Daoy (cell line): ENCODE measurements at regions not wholly inside any gene's neighbourhood (a gene's known extent, or its start where the extent isn't known, plus 50 kb on each side); places are given as distances from the start of the nearest gene placed in this dataset.
"Not testable (repeated sequence)": the region's sequence is repeated elsewhere in the genome, so short reads cannot be mapped to it uniquely, and the experiment has no call there.

Source experiments
- DNase-seq: peaks from one replicate; pipeline ENCODE4 v3.0.0-alpha.2; 2015; ENCODE audit warnings: low read depth

GRCh38 chr16:65574326-65574966, 452.6 kb upstream of the CDH11 start:
- DNase-seq: no peak

DNA sequence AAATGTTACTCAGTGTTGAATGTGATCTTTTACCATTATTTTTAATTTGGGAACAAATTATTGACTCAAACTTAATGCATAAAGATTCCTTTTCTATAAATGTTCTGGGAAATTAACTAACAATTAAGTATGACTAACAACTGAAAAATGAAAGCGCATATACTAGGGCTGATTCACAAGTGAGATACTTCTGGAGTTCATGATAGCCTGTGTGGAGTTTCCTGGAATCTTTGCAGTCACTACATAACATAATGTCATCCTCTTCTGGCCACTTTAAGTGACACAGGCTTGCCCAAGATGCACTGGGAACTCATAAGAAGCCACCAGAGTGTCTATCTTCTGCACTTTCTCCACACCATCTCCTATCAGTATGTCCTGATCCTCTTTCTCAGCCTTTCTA, 450.3 kb upstream of the CDH11 start:
- DNase-seq: peak; percentile 60

DNA sequence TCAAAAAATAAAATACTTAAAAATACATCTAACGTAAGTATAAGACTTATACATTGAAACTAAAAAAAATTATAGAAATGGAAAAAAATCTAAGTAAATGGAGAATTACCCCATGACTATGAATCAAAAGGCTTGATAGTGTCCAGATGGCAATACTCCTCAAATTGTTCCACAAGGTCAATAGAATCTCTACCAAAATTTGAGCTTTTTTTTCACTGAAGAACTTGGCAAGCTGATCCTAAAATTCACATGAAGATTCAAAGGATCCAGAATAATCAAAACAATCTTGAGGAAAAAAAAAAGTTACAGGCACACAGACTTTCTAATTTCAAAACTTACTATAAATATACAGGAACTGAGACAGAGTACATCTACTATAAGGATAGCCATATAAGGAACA, 448.4 kb upstream of the CDH11 start:
- no peak for DNase-seq

- no peak for DNase-seq
These were observed 438.0 kb upstream of the CDH11 start for GRCh38 chr16:65559846-65560245.

- DNase-seq: not testable (repeated sequence)
These were observed 427.8 kb upstream of the CDH11 start for GRCh38 chr16:65549689-65550088.

GRCh38 chr16:65548470-65548869, 426.6 kb upstream of the CDH11 start:
- no peak for DNase-seq

DNA sequence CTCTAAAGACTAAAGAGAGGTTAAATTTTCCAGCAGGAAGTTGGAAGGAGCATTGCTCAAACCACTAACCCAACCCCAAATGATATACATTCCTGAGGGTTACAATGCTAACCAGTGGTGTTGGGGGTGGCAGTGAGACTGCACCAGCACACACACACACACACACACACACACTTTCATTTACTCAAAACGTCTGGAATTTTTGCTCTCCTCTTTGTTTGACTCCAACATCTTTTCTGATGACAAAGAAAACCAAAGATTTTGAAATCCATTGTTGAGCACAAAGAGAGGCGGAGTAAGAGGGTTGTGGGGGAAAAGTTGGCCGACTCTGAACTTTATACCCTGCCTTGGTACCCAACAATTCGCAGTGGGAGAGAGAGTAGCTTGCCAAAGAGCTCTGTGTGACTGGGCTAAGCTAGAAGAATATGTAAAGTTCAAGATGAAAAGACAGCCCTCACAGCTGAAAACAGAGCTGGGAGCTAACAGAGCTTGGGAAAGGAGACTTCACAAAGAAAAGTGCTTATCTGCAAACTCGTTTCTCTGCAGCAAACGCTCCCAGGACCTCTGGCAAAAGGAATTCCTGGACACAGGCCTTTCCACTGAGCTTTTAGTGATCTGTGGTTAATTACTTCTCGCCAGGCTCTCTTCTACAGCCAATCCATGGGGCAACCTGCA, 426.0 kb upstream of the CDH11 start:
- DNase-seq: peak; percentile 66

DNA sequence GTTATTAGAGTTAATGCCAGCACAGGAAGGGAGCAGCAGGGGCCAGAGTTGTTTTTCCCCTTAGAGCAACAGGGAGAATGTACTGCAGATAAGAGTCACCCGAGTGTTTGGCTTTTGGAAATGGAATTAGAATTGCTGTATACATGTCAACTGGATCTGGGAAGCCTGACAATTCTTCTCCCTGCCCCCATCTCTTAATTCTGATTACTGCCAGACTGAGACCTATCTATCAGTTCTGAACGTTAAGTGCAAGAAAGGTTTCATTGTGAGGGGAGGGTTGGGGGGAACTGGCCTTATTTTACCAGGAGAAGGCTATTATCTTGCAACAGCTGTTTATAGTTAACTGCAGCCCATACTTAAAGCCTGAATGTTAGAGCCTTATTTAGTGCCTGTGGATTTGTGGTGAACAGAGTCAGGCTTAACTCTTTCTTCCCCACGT, 424.5 kb upstream of the CDH11 start:
- DNase-seq: no peak

DNA sequence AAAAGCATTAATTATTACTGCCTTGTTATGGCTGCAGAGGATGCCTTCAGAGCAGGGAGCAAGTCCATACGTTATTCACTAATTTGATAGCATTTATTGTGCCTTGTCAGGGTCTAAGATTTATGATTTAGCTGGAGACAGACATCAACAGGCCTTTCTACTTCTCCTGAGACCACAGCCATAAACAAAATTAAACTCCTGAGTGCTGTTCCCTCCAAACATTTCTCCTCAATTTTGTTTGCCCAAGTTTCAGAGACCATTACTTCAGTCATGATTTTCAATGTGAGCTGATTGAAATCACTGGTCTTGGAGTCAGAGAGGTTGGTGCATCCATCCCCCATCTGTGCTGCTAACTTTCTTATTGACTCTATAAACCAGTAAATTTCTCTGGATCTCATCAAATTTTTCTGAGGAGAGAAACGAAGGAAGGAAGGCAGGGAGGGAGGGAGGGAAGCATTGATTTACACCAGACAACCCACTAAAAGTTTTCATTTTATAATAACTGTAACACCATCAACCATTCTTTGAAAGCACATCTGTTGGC, 423.6 kb upstream of the CDH11 start:
- no peak for DNase-seq

GRCh38 chr16:65543781-65544740, 422.2 kb upstream of the CDH11 start:
- DNase-seq: no peak

DNA sequence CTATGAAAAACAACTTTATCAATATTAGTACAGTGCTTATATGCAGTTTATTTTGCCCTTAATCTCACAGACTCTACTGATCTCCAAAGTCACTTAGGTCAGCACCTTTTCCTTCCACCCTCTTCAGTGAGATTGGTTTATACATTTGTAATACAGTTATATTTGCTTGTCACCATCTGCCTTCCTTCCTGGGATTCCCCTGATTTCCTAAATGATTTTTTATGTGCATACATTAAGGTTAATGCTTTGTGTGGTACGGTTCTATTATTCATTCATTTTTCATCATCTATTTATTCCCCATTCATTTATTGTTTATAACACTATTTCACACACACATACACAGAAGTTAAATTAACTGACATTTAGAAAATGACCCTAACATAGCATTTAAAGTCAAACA, 419.8 kb upstream of the CDH11 start:
- no peak for DNase-seq

GRCh38 chr16:65540901-65541300, 419.0 kb upstream of the CDH11 start:
- DNase-seq: no peak

DNA sequence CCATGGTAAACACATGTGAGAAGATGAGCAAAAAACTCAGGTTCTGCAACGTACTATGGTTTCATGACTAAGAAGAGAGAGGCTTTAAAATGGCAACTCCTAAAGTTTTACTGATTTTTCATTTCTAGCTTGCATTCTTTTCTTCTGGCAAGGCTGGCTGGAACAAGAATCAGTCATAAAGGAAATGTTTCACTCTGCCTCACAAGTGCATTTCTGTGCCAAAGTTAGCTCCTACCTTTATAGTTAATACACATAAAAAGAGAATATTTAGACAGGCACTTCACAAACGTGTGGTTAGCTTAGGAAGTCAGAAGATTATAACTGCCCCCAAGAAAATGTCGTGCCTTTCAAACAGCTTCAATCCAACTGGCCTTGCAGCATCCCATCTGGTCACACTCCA, 417.1 kb upstream of the CDH11 start:
- DNase-seq: no peak

DNA sequence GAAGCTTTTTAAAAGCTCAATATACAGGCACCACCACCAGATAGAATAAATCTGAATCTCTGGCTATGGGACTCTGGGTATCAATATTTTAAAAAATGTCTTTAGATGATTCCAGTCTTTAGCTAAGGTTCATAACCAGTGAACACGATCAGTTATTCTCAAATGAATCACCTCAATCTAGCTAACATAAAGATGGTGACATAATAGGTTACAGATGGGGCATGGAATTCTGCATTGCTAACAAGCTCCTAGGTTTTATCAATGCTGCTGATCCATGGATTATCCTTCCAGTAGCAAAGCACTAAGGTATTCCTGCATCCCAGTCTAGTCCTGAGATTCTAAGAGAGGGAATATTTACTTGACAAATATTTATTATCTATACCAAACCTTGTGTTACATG, 415.5 kb upstream of the CDH11 start:
- no peak for DNase-seq

DNA sequence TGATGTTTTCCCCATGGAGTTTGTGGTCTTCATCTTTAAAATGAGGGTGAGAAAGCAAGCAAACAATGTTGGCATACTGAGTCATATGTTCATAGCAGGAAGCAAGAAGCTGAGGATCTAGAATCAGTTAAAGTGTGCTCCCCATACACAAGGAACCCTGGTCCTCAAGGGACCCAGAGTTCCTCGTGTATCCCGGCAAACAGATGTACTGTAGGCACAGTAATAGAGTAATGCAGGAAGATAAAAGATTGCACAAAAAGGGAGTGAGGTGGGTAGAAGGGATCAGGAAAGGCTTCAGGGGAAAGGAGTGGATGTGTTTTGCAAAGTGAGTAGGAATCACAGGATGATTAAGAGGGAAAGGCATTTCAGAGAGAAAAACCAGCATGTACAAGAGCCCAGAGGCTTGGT, 412.3 kb upstream of the CDH11 start:
- peak; percentile 28 for DNase-seq

GRCh38 chr16:65532846-65533245, 411.0 kb upstream of the CDH11 start:
- DNase-seq: no peak

DNA sequence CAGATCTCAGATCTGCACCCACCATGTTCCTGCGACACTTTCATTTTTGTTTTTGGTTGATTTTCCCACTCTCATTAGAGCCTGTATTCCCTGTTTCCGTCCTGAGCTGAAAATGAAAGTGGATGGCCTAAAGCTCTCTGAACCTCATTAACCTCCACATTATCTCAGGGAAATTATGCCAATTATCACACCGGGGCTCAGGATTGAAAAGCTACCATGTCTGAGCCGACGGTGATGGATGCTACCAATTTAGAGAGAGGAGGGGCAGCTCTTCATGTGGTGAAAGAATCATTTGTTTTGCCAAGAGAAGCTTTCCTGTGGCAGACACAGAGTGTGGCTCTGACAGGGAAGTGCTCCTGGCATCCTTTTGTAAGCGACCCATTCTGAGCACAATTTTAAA, 410.4 kb upstream of the CDH11 start:
- no peak for DNase-seq

DNA sequence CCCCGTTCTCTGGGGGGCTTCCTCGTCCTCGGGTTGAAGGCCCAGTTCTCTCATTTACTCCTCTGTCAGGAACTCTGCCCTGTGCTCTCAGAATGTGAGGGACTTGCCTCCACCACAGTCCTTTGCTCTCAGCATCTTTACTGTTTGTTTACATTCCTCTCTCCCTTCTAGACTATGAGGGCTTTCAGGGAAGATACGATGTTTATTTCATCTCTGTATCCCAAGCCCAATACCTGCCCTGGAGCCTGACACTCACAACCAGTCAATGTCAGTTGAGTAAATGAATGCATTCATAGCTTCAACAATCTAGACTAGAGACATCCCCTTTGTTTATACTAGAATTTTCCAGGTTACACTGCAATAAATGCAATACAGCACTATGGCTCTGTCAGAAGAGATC, 409.6 kb upstream of the CDH11 start:
- DNase-seq: no peak

GRCh38 chr16:65525707-65526106, 403.8 kb upstream of the CDH11 start:
- no peak for DNase-seq

GRCh38 chr16:65524997-65525396, 403.1 kb upstream of the CDH11 start:
- peak; percentile 94 for DNase-seq

DNA sequence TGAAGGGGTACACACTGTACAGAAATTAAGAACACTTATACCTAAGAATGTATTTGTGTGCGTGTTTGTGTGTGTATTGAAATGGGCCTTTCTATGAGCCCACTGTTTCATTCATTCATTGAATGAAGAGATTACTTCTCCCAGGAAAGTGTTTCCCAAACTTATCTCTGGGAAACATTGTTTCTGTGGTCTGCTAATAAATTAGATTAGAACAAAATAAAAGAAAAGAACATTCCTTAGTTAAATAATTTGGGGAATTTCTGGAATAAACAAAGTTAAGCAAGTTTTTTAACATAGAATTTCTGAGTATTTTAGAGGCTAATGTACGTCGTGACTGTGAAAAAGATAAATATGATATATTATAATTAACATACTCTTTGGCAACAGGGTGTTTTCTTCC, 402.4 kb upstream of the CDH11 start:
- DNase-seq: no peak

GRCh38 chr16:65523283-65523944, 401.6 kb upstream of the CDH11 start:
- no peak for DNase-seq
